ENCODE measurements at regions not wholly inside any gene's neighbourhood (a gene's known extent, or its start where the extent isn't known, plus 50 kb on each side); places are given as distances from the start of the nearest gene placed in this dataset.

DNA sequence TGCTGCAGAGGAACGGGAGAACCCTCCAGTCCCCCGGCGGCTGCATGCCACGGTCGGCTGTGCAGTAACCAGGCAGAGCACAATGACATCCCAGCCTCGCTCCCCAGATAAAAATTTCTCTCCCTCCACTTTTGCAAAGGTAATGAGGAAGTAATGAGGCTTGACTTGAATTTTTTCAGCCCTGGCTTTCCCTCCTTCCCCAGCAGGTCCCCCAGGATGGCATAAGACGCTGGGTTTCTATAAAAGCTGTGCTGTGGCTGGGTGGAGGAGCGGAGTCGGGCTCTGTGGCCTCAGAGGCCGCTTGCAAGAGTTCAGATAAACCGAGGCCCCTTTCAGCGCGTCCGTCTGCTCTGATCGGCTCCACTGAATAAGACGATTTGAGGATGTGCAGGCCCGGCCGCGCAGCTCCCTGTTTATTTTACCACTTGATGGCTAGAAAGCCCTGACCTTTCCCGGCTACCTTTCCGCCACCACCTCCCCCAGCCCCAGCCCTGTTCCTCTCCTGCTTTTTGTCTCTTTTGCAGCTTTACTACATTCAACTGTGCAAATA lies 351.9 kb upstream of the IRX2 start:
- Mint-ChIP-seq H3K27ac (peak overlapping the region; percentile 44; the same call in 1 of the 2 replicates), H3K4me3 (peak overlapping the region; percentile 38), H3K36me3 (ENCODE audit: low read depth) (no peaks in the 10 kb centered on the region; the same call in 2 of the 3 replicates), H3K27me3 (ENCODE audit: insufficient read depth, low read depth, poor library complexity) (peaks cover 49% of the 10 kb centered on the region), H3K9me3 (no peaks in the 10 kb centered on the region), H3K4me1 (peaks cover 87% of the 10 kb centered on the region)
- no peaks in the 10 kb centered on the region for H4K20me1 ChIP-seq (replicated peaks; ENCODE audit: insufficient read depth)
- no peaks in the 10 kb centered on the region for H3K79me2 ChIP-seq (replicated peaks; ENCODE audit: insufficient read depth)
- no peaks in the 10 kb centered on the region for H3K27me3 ChIP-seq (ENCODE audit: insufficient read depth)
- peak overlapping the region; percentile 29 for H2AFZ ChIP-seq
- H3K4me1 ChIP-seq (ENCODE audit: insufficient read depth): peaks cover 81% of the 10 kb centered on the region
- peak overlapping the region; percentile 36; the same call in 1 of the 2 replicates for H3K4me3 ChIP-seq
- peaks cover 17% of the 10 kb centered on the region for H3F3A ChIP-seq (replicated peaks; ENCODE audit: low read depth)
- no peaks in the 10 kb centered on the region for H3K9me2 ChIP-seq (ENCODE audit: insufficient read depth)
- peak overlapping the region; percentile 64 for H3K4me2 ChIP-seq
- H3K27ac ChIP-seq (ENCODE audit: low read depth): peak overlapping the region; percentile 79; the same call in 1 of the 2 replicates
- no peak for TF ChIP-seq JUNB (IDR thresholded peaks at IDR 0.05; ENCODE audit: unreplicated experiment)
- TF ChIP-seq, protein P1, sequence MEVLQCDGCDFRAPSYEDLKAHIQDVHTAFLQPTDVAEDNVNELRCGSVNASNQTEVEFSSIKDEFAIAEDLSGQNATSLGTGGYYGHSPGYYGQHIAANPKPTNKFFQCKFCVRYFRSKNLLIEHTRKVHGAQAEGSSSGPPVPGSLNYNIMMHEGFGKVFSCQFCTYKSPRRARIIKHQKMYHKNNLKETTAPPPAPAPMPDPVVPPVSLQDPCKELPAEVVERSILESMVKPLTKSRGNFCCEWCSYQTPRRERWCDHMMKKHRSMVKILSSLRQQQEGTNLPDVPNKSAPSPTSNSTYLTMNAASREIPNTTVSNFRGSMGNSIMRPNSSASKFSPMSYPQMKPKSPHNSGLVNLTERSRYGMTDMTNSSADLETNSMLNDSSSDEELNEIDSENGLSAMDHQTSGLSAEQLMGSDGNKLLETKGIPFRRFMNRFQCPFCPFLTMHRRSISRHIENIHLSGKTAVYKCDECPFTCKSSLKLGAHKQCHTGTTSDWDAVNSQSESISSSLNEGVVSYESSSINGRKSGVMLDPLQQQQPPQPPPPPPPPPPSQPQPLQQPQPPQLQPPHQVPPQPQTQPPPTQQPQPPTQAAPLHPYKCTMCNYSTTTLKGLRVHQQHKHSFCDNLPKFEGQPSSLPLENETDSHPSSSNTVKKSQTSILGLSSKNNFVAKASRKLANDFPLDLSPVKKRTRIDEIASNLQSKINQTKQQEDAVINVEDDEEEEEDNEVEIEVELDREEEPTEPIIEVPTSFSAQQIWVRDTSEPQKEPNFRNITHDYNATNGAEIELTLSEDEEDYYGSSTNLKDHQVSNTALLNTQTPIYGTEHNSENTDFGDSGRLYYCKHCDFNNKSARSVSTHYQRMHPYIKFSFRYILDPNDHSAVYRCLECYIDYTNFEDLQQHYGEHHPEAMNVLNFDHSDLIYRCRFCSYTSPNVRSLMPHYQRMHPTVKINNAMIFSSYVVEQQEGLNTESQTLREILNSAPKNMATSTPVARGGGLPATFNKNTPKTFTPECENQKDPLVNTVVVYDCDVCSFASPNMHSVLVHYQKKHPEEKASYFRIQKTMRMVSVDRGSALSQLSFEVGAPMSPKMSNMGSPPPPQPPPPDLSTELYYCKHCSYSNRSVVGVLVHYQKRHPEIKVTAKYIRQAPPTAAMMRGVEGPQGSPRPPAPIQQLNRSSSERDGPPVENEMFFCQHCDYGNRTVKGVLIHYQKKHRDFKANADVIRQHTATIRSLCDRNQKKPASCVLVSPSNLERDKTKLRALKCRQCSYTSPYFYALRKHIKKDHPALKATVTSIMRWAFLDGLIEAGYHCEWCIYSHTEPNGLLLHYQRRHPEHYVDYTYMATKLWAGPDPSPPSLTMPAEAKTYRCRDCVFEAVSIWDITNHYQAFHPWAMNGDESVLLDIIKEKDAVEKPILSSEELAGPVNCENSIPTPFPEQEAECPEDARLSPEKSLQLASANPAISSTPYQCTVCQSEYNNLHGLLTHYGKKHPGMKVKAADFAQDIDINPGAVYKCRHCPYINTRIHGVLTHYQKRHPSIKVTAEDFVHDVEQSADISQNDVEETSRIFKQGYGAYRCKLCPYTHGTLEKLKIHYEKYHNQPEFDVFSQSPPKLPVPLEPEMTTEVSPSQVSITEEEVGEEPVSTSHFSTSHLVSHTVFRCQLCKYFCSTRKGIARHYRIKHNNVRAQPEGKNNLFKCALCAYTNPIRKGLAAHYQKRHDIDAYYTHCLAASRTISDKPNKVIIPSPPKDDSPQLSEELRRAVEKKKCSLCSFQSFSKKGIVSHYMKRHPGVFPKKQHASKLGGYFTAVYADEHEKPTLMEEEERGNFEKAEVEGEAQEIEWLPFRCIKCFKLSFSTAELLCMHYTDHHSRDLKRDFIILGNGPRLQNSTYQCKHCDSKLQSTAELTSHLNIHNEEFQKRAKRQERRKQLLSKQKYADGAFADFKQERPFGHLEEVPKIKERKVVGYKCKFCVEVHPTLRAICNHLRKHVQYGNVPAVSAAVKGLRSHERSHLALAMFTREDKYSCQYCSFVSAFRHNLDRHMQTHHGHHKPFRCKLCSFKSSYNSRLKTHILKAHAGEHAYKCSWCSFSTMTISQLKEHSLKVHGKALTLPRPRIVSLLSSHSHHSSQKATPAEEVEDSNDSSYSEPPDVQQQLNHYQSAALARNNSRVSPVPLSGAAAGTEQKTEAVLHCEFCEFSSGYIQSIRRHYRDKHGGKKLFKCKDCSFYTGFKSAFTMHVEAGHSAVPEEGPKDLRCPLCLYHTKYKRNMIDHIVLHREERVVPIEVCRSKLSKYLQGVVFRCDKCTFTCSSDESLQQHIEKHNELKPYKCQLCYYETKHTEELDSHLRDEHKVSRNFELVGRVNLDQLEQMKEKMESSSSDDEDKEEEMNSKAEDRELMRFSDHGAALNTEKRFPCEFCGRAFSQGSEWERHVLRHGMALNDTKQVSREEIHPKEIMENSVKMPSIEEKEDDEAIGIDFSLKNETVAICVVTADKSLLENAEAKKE (CRISPR knock-in tag; IDR thresholded peaks at IDR 0.05): no peak
- TF ChIP-seq ZNF331 (CRISPR knock-in tag; IDR thresholded peaks at IDR 0.05; ENCODE audit: low read depth): no peak
- TF ChIP-seq, protein P2, sequence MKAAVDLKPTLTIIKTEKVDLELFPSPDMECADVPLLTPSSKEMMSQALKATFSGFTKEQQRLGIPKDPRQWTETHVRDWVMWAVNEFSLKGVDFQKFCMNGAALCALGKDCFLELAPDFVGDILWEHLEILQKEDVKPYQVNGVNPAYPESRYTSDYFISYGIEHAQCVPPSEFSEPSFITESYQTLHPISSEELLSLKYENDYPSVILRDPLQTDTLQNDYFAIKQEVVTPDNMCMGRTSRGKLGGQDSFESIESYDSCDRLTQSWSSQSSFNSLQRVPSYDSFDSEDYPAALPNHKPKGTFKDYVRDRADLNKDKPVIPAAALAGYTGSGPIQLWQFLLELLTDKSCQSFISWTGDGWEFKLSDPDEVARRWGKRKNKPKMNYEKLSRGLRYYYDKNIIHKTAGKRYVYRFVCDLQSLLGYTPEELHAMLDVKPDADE (IDR thresholded peaks at IDR 0.05): no peak
- TF ChIP-seq, protein P3, sequence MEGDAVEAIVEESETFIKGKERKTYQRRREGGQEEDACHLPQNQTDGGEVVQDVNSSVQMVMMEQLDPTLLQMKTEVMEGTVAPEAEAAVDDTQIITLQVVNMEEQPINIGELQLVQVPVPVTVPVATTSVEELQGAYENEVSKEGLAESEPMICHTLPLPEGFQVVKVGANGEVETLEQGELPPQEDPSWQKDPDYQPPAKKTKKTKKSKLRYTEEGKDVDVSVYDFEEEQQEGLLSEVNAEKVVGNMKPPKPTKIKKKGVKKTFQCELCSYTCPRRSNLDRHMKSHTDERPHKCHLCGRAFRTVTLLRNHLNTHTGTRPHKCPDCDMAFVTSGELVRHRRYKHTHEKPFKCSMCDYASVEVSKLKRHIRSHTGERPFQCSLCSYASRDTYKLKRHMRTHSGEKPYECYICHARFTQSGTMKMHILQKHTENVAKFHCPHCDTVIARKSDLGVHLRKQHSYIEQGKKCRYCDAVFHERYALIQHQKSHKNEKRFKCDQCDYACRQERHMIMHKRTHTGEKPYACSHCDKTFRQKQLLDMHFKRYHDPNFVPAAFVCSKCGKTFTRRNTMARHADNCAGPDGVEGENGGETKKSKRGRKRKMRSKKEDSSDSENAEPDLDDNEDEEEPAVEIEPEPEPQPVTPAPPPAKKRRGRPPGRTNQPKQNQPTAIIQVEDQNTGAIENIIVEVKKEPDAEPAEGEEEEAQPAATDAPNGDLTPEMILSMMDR (conservative IDR thresholded peaks at IDR 0.05; ENCODE audit: low read depth in 2 of 2): no peak
- no peak for TF ChIP-seq EZH2 (IDR thresholded peaks at IDR 0.05; ENCODE audit: low read depth, unreplicated experiment)
- no peak for TF ChIP-seq NANOG (IDR thresholded peaks at IDR 0.05; ENCODE audit: borderline replicate concordance)
- TF ChIP-seq, protein P4, sequence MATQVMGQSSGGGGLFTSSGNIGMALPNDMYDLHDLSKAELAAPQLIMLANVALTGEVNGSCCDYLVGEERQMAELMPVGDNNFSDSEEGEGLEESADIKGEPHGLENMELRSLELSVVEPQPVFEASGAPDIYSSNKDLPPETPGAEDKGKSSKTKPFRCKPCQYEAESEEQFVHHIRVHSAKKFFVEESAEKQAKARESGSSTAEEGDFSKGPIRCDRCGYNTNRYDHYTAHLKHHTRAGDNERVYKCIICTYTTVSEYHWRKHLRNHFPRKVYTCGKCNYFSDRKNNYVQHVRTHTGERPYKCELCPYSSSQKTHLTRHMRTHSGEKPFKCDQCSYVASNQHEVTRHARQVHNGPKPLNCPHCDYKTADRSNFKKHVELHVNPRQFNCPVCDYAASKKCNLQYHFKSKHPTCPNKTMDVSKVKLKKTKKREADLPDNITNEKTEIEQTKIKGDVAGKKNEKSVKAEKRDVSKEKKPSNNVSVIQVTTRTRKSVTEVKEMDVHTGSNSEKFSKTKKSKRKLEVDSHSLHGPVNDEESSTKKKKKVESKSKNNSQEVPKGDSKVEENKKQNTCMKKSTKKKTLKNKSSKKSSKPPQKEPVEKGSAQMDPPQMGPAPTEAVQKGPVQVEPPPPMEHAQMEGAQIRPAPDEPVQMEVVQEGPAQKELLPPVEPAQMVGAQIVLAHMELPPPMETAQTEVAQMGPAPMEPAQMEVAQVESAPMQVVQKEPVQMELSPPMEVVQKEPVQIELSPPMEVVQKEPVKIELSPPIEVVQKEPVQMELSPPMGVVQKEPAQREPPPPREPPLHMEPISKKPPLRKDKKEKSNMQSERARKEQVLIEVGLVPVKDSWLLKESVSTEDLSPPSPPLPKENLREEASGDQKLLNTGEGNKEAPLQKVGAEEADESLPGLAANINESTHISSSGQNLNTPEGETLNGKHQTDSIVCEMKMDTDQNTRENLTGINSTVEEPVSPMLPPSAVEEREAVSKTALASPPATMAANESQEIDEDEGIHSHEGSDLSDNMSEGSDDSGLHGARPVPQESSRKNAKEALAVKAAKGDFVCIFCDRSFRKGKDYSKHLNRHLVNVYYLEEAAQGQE (IDR thresholded peaks at IDR 0.05; ENCODE audit: unreplicated experiment): no peak
- TF ChIP-seq ZNF114 (CRISPR knock-in tag; IDR thresholded peaks at IDR 0.05): no peak
- TF ChIP-seq EZH2phosphoT487 (IDR thresholded peaks at IDR 0.05; ENCODE audit: unreplicated experiment): no peak
- no peak for TF ChIP-seq STAT1 (IDR thresholded peaks at IDR 0.05; ENCODE audit: unreplicated experiment)
- no peak for TF ChIP-seq CREB1 (CRISPR knock-in tag; IDR thresholded peaks at IDR 0.05; ENCODE audit: low read depth)
- H3K36me3 ChIP-seq (ENCODE audit: insufficient read depth): no peaks in the 10 kb centered on the region
- no peak for ATAC-seq
- no peak for DNase-seq (ENCODE audit: low spot score)
